HG02970 (cell line): ENCODE measurements at regions not wholly inside any gene's neighbourhood (a gene's known extent, or its start where the extent isn't known, plus 50 kb on each side); places are given as distances from the start of the nearest gene placed in this dataset.

Experiments used
- ATAC-seq: cut with Tn5 transposase; IDR thresholded peaks from one replicate; pipeline ENCODE4 v1.9.1; 2021; ENCODE audit warnings: mild to moderate bottlenecking, moderate library complexity, moderate number of reproducible peaks; ENCODE audit not compliant: unreplicated experiment, low FRiP score

DNA sequence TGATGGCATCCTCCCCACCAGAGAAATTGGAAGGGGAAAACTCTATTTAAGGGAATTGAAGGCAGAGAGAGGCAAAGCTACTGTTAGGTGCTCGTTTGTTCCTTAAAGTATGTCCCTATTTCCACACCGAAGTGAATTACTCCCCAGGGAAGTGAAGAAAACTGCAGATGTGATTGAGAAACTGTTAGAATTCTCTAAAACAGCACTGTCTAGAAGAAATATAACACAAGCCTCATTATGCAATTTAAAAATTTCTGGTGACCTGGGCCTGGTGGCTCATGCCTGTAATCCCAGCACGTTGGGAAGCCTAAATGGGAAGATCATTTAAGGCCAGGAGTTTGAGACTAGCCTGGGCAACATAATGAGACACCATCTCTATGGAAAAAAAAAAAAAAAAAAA is 305.0 kb downstream of the SHQ1 start:
- no peak for ATAC-seq

GRCh38 chr3:72542781-72543180 is 305.5 kb downstream of the SHQ1 start:
- ATAC-seq: no peak

- no peak for ATAC-seq
Observed at GRCh38 chr3:72539856-72540255, 308.4 kb downstream of the SHQ1 start.

DNA sequence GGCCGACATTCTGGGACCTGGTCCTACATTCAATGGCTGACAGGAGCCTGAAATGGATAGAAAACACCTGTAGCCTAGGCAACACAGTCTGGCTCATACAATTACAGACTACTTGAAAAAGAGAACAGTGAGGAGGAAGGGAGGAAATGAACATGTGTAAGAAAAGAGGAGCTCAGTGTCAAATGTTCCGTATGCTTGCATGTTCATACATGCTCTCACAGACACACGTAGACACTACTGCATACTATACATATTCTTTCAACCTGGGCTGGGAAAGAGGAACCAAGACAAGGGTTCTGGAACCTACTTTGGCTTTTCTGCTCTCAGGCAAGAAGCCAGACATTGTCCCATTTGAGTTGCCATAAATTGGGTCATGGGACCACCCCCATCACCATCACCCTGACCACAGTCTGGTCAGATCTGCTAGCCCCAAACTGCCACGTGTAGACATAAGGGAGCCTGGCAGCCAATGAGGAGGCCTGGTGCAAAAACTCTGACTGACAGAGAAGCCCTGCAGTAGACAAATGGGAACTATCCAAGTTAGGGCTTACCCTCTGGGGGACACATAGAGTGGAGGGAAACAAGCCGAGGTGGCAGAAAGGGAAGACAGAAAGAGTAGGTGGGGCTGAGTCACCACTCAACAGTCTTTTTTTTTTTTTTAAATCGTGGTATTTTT is 310.0 kb downstream of the SHQ1 start:
- peak; percentile 57 for ATAC-seq

DNA sequence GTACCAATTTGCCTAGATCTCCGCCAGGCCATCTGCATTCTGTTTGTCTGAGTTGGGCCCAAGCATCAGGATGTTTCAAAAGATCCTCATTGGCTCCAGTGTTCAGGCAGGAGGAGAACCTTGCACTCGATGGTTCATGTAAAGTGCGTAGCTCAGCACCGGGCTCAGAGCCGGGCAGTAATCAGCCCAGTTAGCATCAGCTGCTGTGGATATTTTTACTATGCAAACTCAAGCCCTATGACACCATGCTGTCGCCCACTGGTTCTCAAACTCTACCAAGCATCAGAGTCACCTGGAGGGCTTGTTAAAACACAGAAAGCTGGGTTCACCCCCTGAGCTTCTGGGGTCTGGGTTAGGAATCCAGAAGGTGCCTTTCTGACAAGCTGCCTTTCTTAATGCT is 310.8 kb downstream of the SHQ1 start:
- no peak for ATAC-seq

DNA sequence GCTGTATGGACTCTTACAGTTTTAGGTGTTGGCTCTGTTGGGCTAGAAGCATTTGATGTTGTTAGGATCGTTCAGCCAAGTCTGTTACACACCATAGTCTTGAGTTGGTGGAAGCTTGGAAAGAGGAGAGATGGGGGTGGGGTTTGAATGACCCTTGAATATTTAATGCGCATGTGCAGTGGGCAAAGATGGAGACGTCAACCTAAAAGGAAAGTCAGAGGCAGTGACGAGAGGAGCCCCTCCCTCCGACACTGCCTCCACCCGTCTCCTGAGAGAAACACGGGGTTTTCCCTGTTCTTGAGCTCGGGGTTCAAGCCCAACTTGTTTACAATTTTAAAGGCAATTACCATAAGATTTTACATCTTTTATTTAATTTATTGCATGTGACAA is 311.4 kb downstream of the SHQ1 start:
- ATAC-seq: no peak

- ATAC-seq: no peak
Observed at GRCh38 chr3:72536206-72536877, 311.9 kb downstream of the SHQ1 start.

DNA sequence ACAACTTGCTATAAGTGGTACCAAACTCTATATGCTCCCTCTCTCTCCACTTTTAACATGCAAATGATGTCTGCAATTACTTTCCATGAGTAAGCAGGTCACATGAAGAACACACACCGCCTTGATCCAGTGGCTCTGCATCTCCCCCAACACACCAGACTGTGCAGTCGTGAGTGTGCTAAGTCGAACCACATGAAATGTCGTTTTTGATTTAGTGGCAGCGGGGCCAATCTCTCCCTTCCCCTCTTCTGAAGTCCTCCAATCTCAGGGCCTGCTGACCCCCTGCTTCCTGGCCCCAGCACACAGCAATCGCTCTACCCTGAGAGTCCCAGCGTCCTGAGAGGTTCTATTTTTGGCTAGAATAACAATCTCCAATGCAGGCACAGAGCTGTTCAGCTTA is 312.5 kb downstream of the SHQ1 start:
- no peak for ATAC-seq

- no peak for ATAC-seq
Observed at GRCh38 chr3:72533591-72534473, 314.4 kb downstream of the SHQ1 start.

GRCh38 chr3:72530426-72530825 is 317.8 kb downstream of the SHQ1 start:
- ATAC-seq: no peak

DNA sequence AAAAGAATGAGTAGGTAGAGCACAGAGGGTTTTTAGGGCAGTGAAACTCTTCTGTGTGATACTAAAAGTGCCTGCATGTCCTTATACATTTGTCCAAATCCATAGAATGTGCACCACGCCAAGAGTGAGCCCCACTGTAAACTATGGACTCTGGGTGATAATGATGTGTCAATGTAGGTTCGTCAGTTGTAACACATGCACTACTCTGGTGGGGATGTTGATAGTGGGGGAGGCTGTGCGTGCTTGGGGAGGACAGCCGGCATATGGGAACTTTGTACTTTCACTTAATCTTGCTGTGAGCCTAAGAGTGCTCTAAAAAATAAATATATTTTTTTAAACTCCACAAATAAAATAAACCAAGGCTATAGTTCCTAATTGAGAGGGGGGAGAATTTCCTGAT is 319.2 kb downstream of the SHQ1 start:
- no peak for ATAC-seq

- no peak for ATAC-seq
Observed at GRCh38 chr3:72523429-72524151, 324.7 kb downstream of the SHQ1 start.

- ATAC-seq: no peak
Observed at GRCh38 chr3:72520690-72521308, 327.4 kb downstream of the SHQ1 start.

DNA sequence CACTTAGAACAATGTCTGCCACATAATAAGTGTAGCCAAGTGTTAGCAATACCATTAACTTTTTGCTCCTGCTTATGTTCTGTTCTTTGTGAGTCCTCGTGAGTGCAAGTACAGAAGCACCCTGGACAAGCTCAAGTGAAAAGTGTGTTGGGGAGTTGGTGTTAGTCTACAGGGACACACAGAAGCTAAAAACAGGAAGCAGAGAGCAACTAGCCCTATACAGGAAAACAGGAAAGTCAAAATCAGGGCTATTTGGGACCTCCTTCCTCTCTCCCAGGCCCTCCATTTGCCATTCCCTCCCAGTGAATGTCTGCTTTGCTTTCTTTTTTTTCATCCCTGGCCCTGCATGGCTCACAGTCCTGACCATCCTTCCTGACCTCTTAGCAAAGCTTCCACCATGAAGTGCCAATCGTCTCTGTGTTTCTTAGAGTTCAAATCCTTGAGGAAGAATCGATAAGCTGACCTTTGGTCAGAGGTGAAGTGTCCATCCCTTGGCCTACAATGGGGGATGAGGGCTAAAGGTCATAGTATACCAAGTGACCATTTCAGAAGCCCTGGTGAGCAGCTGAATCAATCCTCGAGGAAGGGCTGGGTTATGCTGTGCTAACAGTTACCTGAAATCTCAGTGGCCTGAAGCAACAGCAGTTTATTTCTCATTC is 328.2 kb downstream of the SHQ1 start:
- no peak for ATAC-seq

DNA sequence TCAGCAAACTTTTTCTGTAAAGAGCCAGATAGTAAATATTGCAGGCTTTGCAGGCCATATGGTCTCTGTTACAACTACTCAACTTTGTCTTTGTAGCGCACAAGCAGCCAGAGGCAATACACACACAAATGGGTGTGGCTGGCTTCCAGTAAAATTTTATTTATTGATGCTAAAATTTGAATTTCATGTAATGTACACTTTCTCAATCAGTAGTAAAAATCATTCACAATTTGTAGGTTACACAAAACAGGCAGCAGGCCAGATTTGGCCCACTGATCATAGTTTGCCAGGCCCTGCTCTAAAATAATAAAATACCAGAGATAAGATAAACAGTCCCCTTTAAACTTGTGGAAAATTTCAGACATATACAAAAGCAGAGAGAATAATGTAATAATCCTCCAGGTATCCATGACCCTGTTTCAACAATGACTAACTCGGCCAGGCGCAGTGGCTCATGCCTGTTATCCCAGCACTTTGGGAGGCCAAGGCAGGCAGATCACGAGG is 330.3 kb downstream of the SHQ1 start:
- no peak for ATAC-seq

GRCh38 chr3:72517336-72517735 is 330.9 kb downstream of the SHQ1 start:
- no peak for ATAC-seq

DNA sequence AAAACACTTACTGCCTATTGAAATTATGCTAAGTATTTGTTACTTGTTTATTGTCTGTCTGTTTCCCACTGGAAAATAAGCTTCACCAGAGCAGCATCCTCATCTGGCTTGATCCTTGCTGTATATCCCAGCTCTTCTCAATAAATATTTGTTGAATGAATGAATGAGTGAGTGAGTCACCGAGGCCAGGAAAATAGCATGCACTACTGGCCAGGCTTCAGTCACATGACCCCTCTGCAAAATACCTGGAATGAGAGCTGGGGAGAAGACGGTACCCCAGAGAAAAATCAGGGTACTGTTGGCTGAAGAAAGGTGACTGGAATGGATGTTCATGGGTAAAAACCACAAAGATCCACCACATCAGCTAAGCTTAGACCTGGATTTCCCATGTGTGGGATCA is 331.9 kb downstream of the SHQ1 start:
- ATAC-seq: no peak

- ATAC-seq: no peak
Observed at GRCh38 chr3:72515941-72516340, 332.3 kb downstream of the SHQ1 start.

DNA sequence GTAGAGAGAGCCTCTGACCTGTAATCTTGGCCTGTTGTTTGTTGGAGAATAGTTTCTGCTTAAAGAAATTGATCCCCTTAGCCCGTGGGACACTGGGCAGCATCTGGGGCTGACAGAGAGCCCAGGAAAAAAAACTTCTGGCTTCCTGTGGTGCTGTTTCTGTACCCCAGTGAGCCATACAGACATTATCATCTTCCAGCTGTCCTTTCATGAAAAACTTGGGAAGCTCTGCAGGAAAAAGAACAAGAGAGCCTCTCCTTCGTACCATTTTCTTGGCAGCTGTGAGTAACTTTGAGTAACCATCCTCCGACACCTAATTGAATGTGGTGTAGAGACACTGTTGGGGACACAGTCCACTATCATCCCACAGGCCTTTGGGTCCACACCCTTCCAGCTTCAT is 333.0 kb downstream of the SHQ1 start:
- no peak for ATAC-seq

DNA sequence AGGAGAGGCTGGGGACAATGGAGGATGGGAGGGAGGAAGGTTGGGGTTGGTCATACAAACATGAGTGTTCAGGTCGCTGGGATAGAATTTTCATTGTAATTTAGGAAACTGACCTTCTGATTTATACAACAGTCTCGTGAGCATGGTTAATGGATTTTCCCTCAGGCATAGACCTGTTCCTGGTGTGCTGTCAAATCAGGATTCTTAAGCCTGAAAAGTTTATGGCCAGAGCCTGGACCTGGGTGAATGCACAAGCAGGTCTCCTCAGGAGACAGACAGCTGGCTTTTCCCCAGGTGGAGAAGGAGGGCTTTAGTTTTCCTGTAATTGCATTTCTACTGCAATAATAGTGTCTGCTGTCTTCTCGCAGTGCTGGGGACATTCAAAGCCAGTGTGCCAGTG is 338.0 kb downstream of the SHQ1 start:
- no peak for ATAC-seq
